ENCODE measurements at regions not wholly inside any gene's neighbourhood (a gene's known extent, or its start where the extent isn't known, plus 50 kb on each side); places are given as distances from the start of the nearest gene placed in this dataset.
"Not testable (repeated sequence)": the region's sequence is repeated elsewhere in the genome, so short reads cannot be mapped to it uniquely, and the experiment has no call there.

- no peak for DNase-seq
- ATAC-seq (ENCODE audit: low FRiP score): no peak
- WGBS, 2 donors: 86 to 90% methylated on average over 6 of the region's 6 CpGs
- no peaks in the 10 kb centered on the region for H3K27me3 ChIP-seq (ENCODE audit: control insufficient read depth in 1 of 2, insufficient read depth in 2 of 2, low read length in 1 of 2)
- H3K36me3 ChIP-seq (ENCODE audit: control insufficient read depth in 1 of 2, insufficient read depth in 2 of 2, low read length in 1 of 2): no peaks in the 10 kb centered on the region
- peaks cover 0 to 3% of the 10 kb centered on the region in 2 donors for H3K4me1 ChIP-seq (ENCODE audit: control insufficient read depth in 1 of 2, insufficient read depth in 2 of 2, low read length in 2 of 2)
- no peak overlapping the region for H3K4me3 ChIP-seq (ENCODE audit: low read length in 2 of 2)
- intact Hi-C loops (cut with DNase I): loop anchor here in 1 of 2 donors (5.0 kb wide), 1 partner anchor 63 kb away; the partner anchor contains the start of gene PTMA
- H3K9me3 ChIP-seq (ENCODE audit: control insufficient read depth, low read length): no peaks in the 10 kb centered on the region
- peak overlapping the region; percentile 58 to 97 for H3K27ac ChIP-seq (ENCODE audit: low read depth in 1 of 2, low read length in 2 of 2)
Observed at GRCh38 chr2:231644426-231644825, 51.8 kb downstream of the TEX44 start.

GRCh38 chr2:231646476-231646875 is 53.8 kb downstream of the TEX44 start:
- no peaks in the 10 kb centered on the region for H3K27me3 ChIP-seq (ENCODE audit: control insufficient read depth in 1 of 2, insufficient read depth in 2 of 2, low read length in 1 of 2)
- intact Hi-C loops (cut with DNase I): loop anchor here in 1 of 2 donors (5.0 kb wide), 1 partner anchor 61 kb away; the partner anchor contains the start of gene PTMA
- WGBS, 2 donors: 91% methylated on average over 6 of the region's 6 CpGs
- ATAC-seq (ENCODE audit: low FRiP score) (no peak), DNase-seq (no peak)
- H3K9me3 ChIP-seq (ENCODE audit: control insufficient read depth, low read length): no peaks in the 10 kb centered on the region
- no peak overlapping the region for H3K27ac ChIP-seq (ENCODE audit: low read depth in 1 of 2, low read length in 2 of 2)
- H3K36me3 ChIP-seq (ENCODE audit: control insufficient read depth in 1 of 2, insufficient read depth in 2 of 2, low read length in 1 of 2): no peaks in the 10 kb centered on the region
- no peak overlapping the region for H3K4me3 ChIP-seq (ENCODE audit: low read length in 2 of 2)
- H3K4me1 ChIP-seq (ENCODE audit: control insufficient read depth in 1 of 2, insufficient read depth in 2 of 2, low read length in 2 of 2): peaks cover 0 to 3% of the 10 kb centered on the region in 2 donors

- Histone ChIP-seq H3K36me3 (ENCODE audit: control insufficient read depth in 1 of 2, insufficient read depth in 2 of 2, low read length in 1 of 2) (no peaks in the 10 kb centered on the region), H3K27me3 (ENCODE audit: control insufficient read depth in 1 of 2, insufficient read depth in 2 of 2, low read length in 1 of 2) (no peaks in the 10 kb centered on the region), H3K9me3 (ENCODE audit: control insufficient read depth, low read length) (no peaks in the 10 kb centered on the region), H3K4me1 (ENCODE audit: control insufficient read depth in 1 of 2, insufficient read depth in 2 of 2, low read length in 2 of 2) (no peaks in the 10 kb centered on the region), H3K4me3 (ENCODE audit: low read length in 2 of 2) (no peak overlapping the region), H3K27ac (ENCODE audit: low read depth in 1 of 2, low read length in 2 of 2) (no peak overlapping the region)
- WGBS, 2 donors: 55 to 58% methylated on average over 9 of the region's 9 CpGs
- peak; percentile 77 to 92 for DNase-seq
- peak; percentile 82 for ATAC-seq (ENCODE audit: low FRiP score)
- intact Hi-C loops (cut with DNase I): loop anchor here in 1 of 2 donors (5.0 kb wide), 1 partner anchor 59 kb away; the partner anchor contains the start of gene PTMA
Observed at GRCh38 chr2:231648579-231649174, 56.0 kb downstream of the TEX44 start.

- H3K36me3 ChIP-seq (ENCODE audit: control insufficient read depth in 1 of 2, insufficient read depth in 2 of 2, low read length in 1 of 2); ATAC-seq (ENCODE audit: low FRiP score); H3K9me3 ChIP-seq (ENCODE audit: control insufficient read depth, low read length); DNase-seq; H3K27me3 ChIP-seq (ENCODE audit: control insufficient read depth in 1 of 2, insufficient read depth in 2 of 2, low read length in 1 of 2); H3K4me3 ChIP-seq (ENCODE audit: low read length in 2 of 2); intact Hi-C loops (cut with DNase I); H3K4me1 ChIP-seq (ENCODE audit: control insufficient read depth in 1 of 2, insufficient read depth in 2 of 2, low read length in 2 of 2); H3K27ac ChIP-seq (ENCODE audit: low read depth in 1 of 2, low read length in 2 of 2): not testable (repeated sequence)
- 90 to 94% methylated on average over 8 of the region's 8 CpGs for WGBS, 2 donors
Observed at GRCh38 chr2:231651561-231651960, 56.8 kb upstream of the PTMA start.

- ATAC-seq (ENCODE audit: low FRiP score): no peak
- WGBS, 2 donors: 63 to 64% methylated on average over 8 of the region's 8 CpGs
- intact Hi-C loops (cut with DNase I): no loop called here
- H3K27me3 ChIP-seq (ENCODE audit: control insufficient read depth in 1 of 2, insufficient read depth in 2 of 2, low read length in 1 of 2): no peaks in the 10 kb centered on the region
- H3K27ac ChIP-seq (ENCODE audit: low read depth in 1 of 2, low read length in 2 of 2): no peak overlapping the region
- H3K4me3 ChIP-seq (ENCODE audit: low read length in 2 of 2): no peak overlapping the region
- no peaks in the 10 kb centered on the region for H3K36me3 ChIP-seq (ENCODE audit: control insufficient read depth in 1 of 2, insufficient read depth in 2 of 2, low read length in 1 of 2)
- no peaks in the 10 kb centered on the region for H3K4me1 ChIP-seq (ENCODE audit: control insufficient read depth in 1 of 2, insufficient read depth in 2 of 2, low read length in 2 of 2)
- no peaks in the 10 kb centered on the region for H3K9me3 ChIP-seq (ENCODE audit: control insufficient read depth, low read length)
- no peak for DNase-seq
Observed at GRCh38 chr2:231655488-231655887, 52.8 kb upstream of the PTMA start.

GRCh38 chr2:231655894-231656293 is 52.4 kb upstream of the PTMA start:
- intact Hi-C loops (cut with DNase I): no loop called here
- H3K36me3 ChIP-seq (ENCODE audit: control insufficient read depth in 1 of 2, insufficient read depth in 2 of 2, low read length in 1 of 2): no peaks in the 10 kb centered on the region
- no peak overlapping the region for H3K4me3 ChIP-seq (ENCODE audit: low read length in 2 of 2)
- H3K4me1 ChIP-seq (ENCODE audit: control insufficient read depth in 1 of 2, insufficient read depth in 2 of 2, low read length in 2 of 2): no peaks in the 10 kb centered on the region
- ATAC-seq (ENCODE audit: low FRiP score) (no peak), DNase-seq (no peak)
- 71 to 72% methylated on average over 6 of the region's 6 CpGs for WGBS, 2 donors
- no peaks in the 10 kb centered on the region for H3K27me3 ChIP-seq (ENCODE audit: control insufficient read depth in 1 of 2, insufficient read depth in 2 of 2, low read length in 1 of 2)
- H3K9me3 ChIP-seq (ENCODE audit: control insufficient read depth, low read length): no peaks in the 10 kb centered on the region
- no peak overlapping the region for H3K27ac ChIP-seq (ENCODE audit: low read depth in 1 of 2, low read length in 2 of 2)
